ENCODE measurements at regions not wholly inside any gene's neighbourhood (a gene's known extent, or its start where the extent isn't known, plus 50 kb on each side); places are given as distances from the start of the nearest gene placed in this dataset.

GRCh38 chr3:164094546-164094945 is 983.8 kb downstream of the SI start:
- Histone ChIP-seq H3K4me1 (ENCODE audit: insufficient read depth, low read length) (no peaks in the 10 kb centered on the region), H2BK12ac (ENCODE audit: insufficient read length, low read depth, low read length) (no peak overlapping the region), H3K27me3 (ENCODE audit: insufficient read depth, low read length) (no peaks in the 10 kb centered on the region), H3K23me2 (ENCODE audit: insufficient read length, low read depth, low read length, poor library complexity, severe bottlenecking) (no peaks in the 10 kb centered on the region), H3K9me3 (ENCODE audit: control insufficient read depth, low read depth, low read length) (no peaks in the 10 kb centered on the region), H3K79me2 (ENCODE audit: insufficient read depth, low read length) (no peaks in the 10 kb centered on the region), H3T11ph (ENCODE audit: low read length) (no peak overlapping the region), H3K14ac (ENCODE audit: insufficient read depth, low read length) (no peak overlapping the region), H4K8ac (replicated peaks; ENCODE audit: insufficient read length, low read depth, low read length) (no peak overlapping the region), H2AK5ac (ENCODE audit: insufficient read length, low read length) (no peak overlapping the region), H3K4ac (ENCODE audit: low read depth, low read length) (no peak overlapping the region), H3K56ac (ENCODE audit: insufficient read length, low read depth, low read length) (no peak overlapping the region), H2BK120ac (ENCODE audit: low read depth, low read length, poor library complexity, severe bottlenecking) (no peak overlapping the region), H2BK20ac (ENCODE audit: low read depth, low read length, poor library complexity, severe bottlenecking) (no peak overlapping the region), H3K18ac (ENCODE audit: insufficient read length, low read depth, low read length) (no peak overlapping the region), H4K5ac (ENCODE audit: insufficient read length, low read depth, low read length) (no peak overlapping the region), H3K79me1 (ENCODE audit: insufficient read depth, low read depth, low read length, poor library complexity, severe bottlenecking) (no peaks in the 10 kb centered on the region), H3K27ac (ENCODE audit: insufficient read length, low read depth, low read length) (no peak overlapping the region), H2AFZ (ENCODE audit: low read length) (no peak overlapping the region), H3K23ac (ENCODE audit: insufficient read length, low read depth, low read length) (no peak overlapping the region), H4K20me1 (ENCODE audit: control insufficient read depth, insufficient read depth, insufficient read length) (no peaks in the 10 kb centered on the region), H4K91ac (ENCODE audit: insufficient read length, low read depth, low read length) (no peak overlapping the region), H3K9ac (ENCODE audit: extremely low read depth, insufficient read length, low read length) (no peak overlapping the region), H2BK5ac (ENCODE audit: insufficient read length, low read length) (no peak overlapping the region), H3K4me2 (ENCODE audit: insufficient read depth, insufficient read length, low read length) (no peak overlapping the region), H2BK15ac (ENCODE audit: low read depth, low read length) (no peak overlapping the region)
- H3K36me3 Mint-ChIP-seq (ENCODE audit: insufficient read depth in 1 of 3, low read depth in 3 of 3) = peaks cover 0 to 5% (median 0%) of the 10 kb centered on the region in 3 experiments; a peak in 1 of 7 replicates
- H3K9me3 Mint-ChIP-seq = 0 out of 5 replicates have a peak, but pooled peaks cover 0 to 2% of the 10 kb centered on the region in 2 experiments
- TF ChIP-seq CTCF (conservative IDR thresholded peaks at IDR 0.05) = no peak
- no peak overlapping the region for H3K4me3 Mint-ChIP-seq
- no CpG with 5 or more reads among the region's 1 CpG for WGBS (ENCODE audit: extremely low coverage, insufficient read length, low lambda C conversion rate)
- no peak overlapping the region for H3K27ac Mint-ChIP-seq
- no peak for DNase-seq
- no peaks in the 10 kb centered on the region for H3K4me1 Mint-ChIP-seq
- no peaks in the 10 kb centered on the region for H3K27me3 Mint-ChIP-seq (ENCODE audit: low read depth)
